H1 (cell line): ENCODE measurements at regions not wholly inside any gene's neighbourhood (a gene's known extent, or its start where the extent isn't known, plus 50 kb on each side); places are given as distances from the start of the nearest gene placed in this dataset.

Experiments used
- CTCF ChIA-PET: fragments of 300-600 bp; sonication (Branson Sonifier 250); formaldehyde crosslinking; loops from one replicate; lab custom pipeline; 2021; ENCODE audit not compliant: partially characterized antibody; lab: Charles Lee
- POLR2A ChIA-PET: fragments of 300-600 bp; sonication (Branson Sonifier 250); formaldehyde crosslinking; loops from one replicate; lab custom pipeline; 2021; ENCODE audit warnings: inconsistent platforms; ENCODE audit not compliant: partially characterized antibody; lab: Charles Lee
- DNase-seq, 2 experiments: peaks; one replicate each; pipeline versions ENCODE4 v3.0.0 to v3.0.0-alpha.2; 2010 to 2022; ENCODE audit warnings: low spot score in 2 of 2, low read depth in 1 of 2, mixed read lengths in 1 of 2
- FAIRE-seq: peaks from 2 replicates; lab custom pipeline; 2011; peaks lifted over from hg19 to GRCh38; lab: Jason Lieb, UNC
- H2AFZ ChIP-seq: 2 replicates; pipeline ENCODE4 v1.8.1; 2012; ENCODE audit warnings: low read length, inconsistent platforms
- H2AK5ac ChIP-seq: 2 replicates; pipeline ENCODE4 v1.6.1; 2013; ENCODE audit warnings: low read depth, low read length
- H2BK120ac ChIP-seq: replicated peaks from 2 replicates; pipeline ENCODE3; 2013; ENCODE audit warnings: low read depth, low read length, inconsistent platforms
- H2BK12ac ChIP-seq: 2 replicates; pipeline ENCODE4 v1.6.1; 2013; ENCODE audit warnings: low read depth, low read length
- H2BK15ac ChIP-seq: 2 replicates; pipeline ENCODE4 v1.6.1; 2013; ENCODE audit warnings: low read length
- H2BK20ac ChIP-seq: 2 replicates; pipeline ENCODE4 v1.6.1; 2013; ENCODE audit warnings: low read length
- H2BK5ac ChIP-seq: 2 replicates; pipeline ENCODE4 v1.6.1; 2013; ENCODE audit warnings: low read depth, low read length
- H3K14ac ChIP-seq: 2 replicates; pipeline ENCODE4 v1.6.1; 2013; ENCODE audit warnings: inconsistent platforms; ENCODE audit not compliant: insufficient read length
- H3K18ac ChIP-seq: 2 replicates; pipeline ENCODE4 v1.6.1; 2013; ENCODE audit warnings: low read length; ENCODE audit errors: extremely low read depth
- H3K23ac ChIP-seq: 2 replicates; pipeline ENCODE4 v1.6.1; 2013; ENCODE audit warnings: inconsistent platforms; ENCODE audit not compliant: insufficient read length
- H3K23me2 ChIP-seq: 2 replicates; pipeline ENCODE4 v1.6.1; 2013; ENCODE audit warnings: low read depth, low read length
- H3K27ac ChIP-seq: 2 replicates; pipeline ENCODE4 v1.6.1; 2011; ENCODE audit warnings: low read depth, low read length, inconsistent platforms
- H3K27me3 ChIP-seq, 4 experiments: replicated peaks in 1 of 4; 1 replicate in 1 of 4; 2 replicates in 3 of 4; pipeline versions ENCODE4 v1.6.1 to v1.8.1; 2011 to 2013; ENCODE audit warnings: low read length in 3 of 4, mild to moderate bottlenecking in 3 of 4, inconsistent platforms in 2 of 4, mixed read lengths in 2 of 4, moderate library complexity in 1 of 4; ENCODE audit not compliant: control insufficient read depth in 3 of 4, insufficient read depth in 3 of 4; ENCODE audit errors: extremely low read depth in 1 of 4
- H3K36me3 ChIP-seq, 4 experiments: 2 replicates each; pipeline versions ENCODE4 v1.6.1 to v1.8.1; 2011 to 2013; ENCODE audit warnings: mild to moderate bottlenecking in 4 of 4, low read length in 3 of 4, moderate library complexity in 2 of 4, control low read depth in 1 of 4, inconsistent platforms in 1 of 4; ENCODE audit not compliant: insufficient read depth in 4 of 4, control insufficient read depth in 2 of 4
- H3K4ac ChIP-seq: replicated peaks from 2 replicates; pipeline ENCODE3; 2013; ENCODE audit warnings: low read length, low read depth, mixed read lengths, inconsistent platforms; ENCODE audit not compliant: insufficient read length
- H3K4me1 ChIP-seq, 4 experiments: replicated peaks in 1 of 4; 1 replicate in 1 of 4; 2 replicates in 3 of 4; pipeline versions ENCODE4 v1.6.1 to v1.8.1; 2011 to 2013; ENCODE audit warnings: low read length in 3 of 4, inconsistent platforms in 2 of 4, mixed read lengths in 1 of 4; ENCODE audit not compliant: insufficient read depth in 4 of 4, control insufficient read depth in 3 of 4
- H3K4me2 ChIP-seq, 2 experiments: 2 replicates each; pipeline versions ENCODE4 v1.6.1 to v1.8.1; 2011 to 2013; ENCODE audit warnings: low read depth in 2 of 2, low read length in 2 of 2, control low read depth in 1 of 2, inconsistent platforms in 1 of 2, mild to moderate bottlenecking in 1 of 2; ENCODE audit not compliant: insufficient read depth in 1 of 2
- H3K4me3 ChIP-seq, 4 experiments: fragments of 200-600, 300-600 bp in 1 of 4; sonication (generic), shearing (Covaris generic), sonication (Bioruptor Twin) in 1 of 4; 2 replicates each; pipeline versions ENCODE4 v1.5.1 to v1.8.1; 2011 to 2016; ENCODE audit warnings: low read length in 4 of 4, low read depth in 3 of 4, control low read depth in 2 of 4, inconsistent platforms in 2 of 4, mild to moderate bottlenecking in 2 of 4, mixed read lengths in 1 of 4, moderate library complexity in 1 of 4; ENCODE audit not compliant: insufficient read depth in 2 of 4; ENCODE audit errors: extremely low read depth in 1 of 4
- H3K56ac ChIP-seq: replicated peaks from 2 replicates; pipeline ENCODE3; 2013; ENCODE audit warnings: low read depth, mild to moderate bottlenecking, mixed read lengths, low read length, inconsistent platforms; ENCODE audit not compliant: insufficient read length
- H3K79me1 ChIP-seq: 2 replicates; pipeline ENCODE4 v1.6.1; 2013; ENCODE audit warnings: low read depth, low read length, control low read depth
- H3K79me2 ChIP-seq, 2 experiments: 2 replicates each; pipeline versions ENCODE4 v1.6.1 to v1.8.1; 2012 to 2013; ENCODE audit warnings: low read length in 2 of 2, mild to moderate bottlenecking in 2 of 2, inconsistent platforms in 1 of 2; ENCODE audit not compliant: insufficient read depth in 2 of 2, control insufficient read depth in 1 of 2
- H3K9ac ChIP-seq, 4 experiments: replicated peaks in 1 of 4; 1 replicate in 1 of 4; 2 replicates in 3 of 4; pipeline versions ENCODE4 v1.6.1 to v1.8.1; 2011 to 2013; ENCODE audit warnings: low read depth in 3 of 4, low read length in 3 of 4, control low read depth in 2 of 4, mild to moderate bottlenecking in 2 of 4, moderate library complexity in 2 of 4, inconsistent platforms in 1 of 4; ENCODE audit errors: extremely low read depth in 1 of 4
- H3K9me3 ChIP-seq, 2 experiments: 2 replicates each; pipeline versions ENCODE4 v1.6.1 to v1.8.1; 2012 to 2013; ENCODE audit warnings: mild to moderate bottlenecking in 2 of 2, moderate library complexity in 2 of 2, control low read depth in 1 of 2, inconsistent platforms in 1 of 2, low read depth in 1 of 2, low read length in 1 of 2, mixed read lengths in 1 of 2; ENCODE audit not compliant: insufficient read depth in 2 of 2
- H4K20me1 ChIP-seq, 2 experiments: replicated peaks in 1 of 2; 2 replicates each; pipeline versions ENCODE3 to v1.8.1; 2011 to 2013; ENCODE audit warnings: inconsistent platforms in 2 of 2, low read length in 2 of 2, mild to moderate bottlenecking in 1 of 2; ENCODE audit not compliant: insufficient read depth in 2 of 2, control insufficient read depth in 1 of 2
- H4K5ac ChIP-seq: 2 replicates; pipeline ENCODE4 v1.6.1; 2013; ENCODE audit warnings: low read length, low read depth, mixed read lengths, inconsistent platforms; ENCODE audit not compliant: insufficient read length
- H4K8ac ChIP-seq: 2 replicates; pipeline ENCODE4 v1.8.0; 2013; ENCODE audit warnings: mild to moderate bottlenecking, moderate library complexity, low read length, inconsistent platforms; ENCODE audit not compliant: insufficient read depth; ENCODE audit errors: extremely low read depth
- H4K91ac ChIP-seq: replicated peaks from 2 replicates; pipeline ENCODE3; 2013; ENCODE audit warnings: low read length, mixed read lengths, inconsistent platforms; ENCODE audit not compliant: insufficient read length
- ASH2L ChIP-seq: fragments of 200-600, 300-600 bp; sonication (generic); IDR thresholded peaks from one replicate; pipeline ENCODE4 v1.7.1; 2017; ENCODE audit warnings: low read length
- CTCF ChIP-seq, 3 experiments: IDR thresholded peaks; 1 replicate in 2 of 3; 2 replicates in 1 of 3; pipeline versions ENCODE4 v1.5.1 to v1.6.1; 2011; ENCODE audit warnings: low read length in 3 of 3, mild to moderate bottlenecking in 3 of 3, inconsistent platforms in 2 of 3, low read depth in 1 of 3, moderate library complexity in 1 of 3; ENCODE audit not compliant: insufficient read depth in 1 of 3; ENCODE audit errors: control extremely low read depth in 1 of 3
- MAX ChIP-seq: IDR thresholded peaks from 2 replicates; pipeline ENCODE4 v1.6.1; 2012; ENCODE audit warnings: inconsistent platforms
- NRF1 ChIP-seq: IDR thresholded peaks from 2 replicates; pipeline ENCODE4 v1.6.1; 2011; ENCODE audit warnings: mild to moderate bottlenecking, low read depth, low read length, improper control_type of control experiment
- POLR2AphosphoS5 ChIP-seq: IDR thresholded peaks from 2 replicates; pipeline ENCODE4 v1.6.1; 2011; ENCODE audit warnings: low read depth, low read length
- POU5F1 ChIP-seq: IDR thresholded peaks from 2 replicates; pipeline ENCODE4 v1.6.1; 2011; ENCODE audit warnings: low read depth, mild to moderate bottlenecking, low read length, moderate library complexity
- RNF2 ChIP-seq: fragments of 200-900, 300-1000 bp; sonication (generic); IDR thresholded peaks from 2 replicates; pipeline ENCODE4 v1.7.1; 2016; ENCODE audit warnings: borderline replicate concordance, low read depth, mild to moderate bottlenecking, antibody characterized with exemption, low read length; ENCODE audit not compliant: poor library complexity, severe bottlenecking; ENCODE audit errors: missing control alignments
- TAF1 ChIP-seq: IDR thresholded peaks from 2 replicates; pipeline ENCODE4 v1.6.1; 2011; ENCODE audit warnings: mild to moderate bottlenecking, low read depth, low read length
- USF2 ChIP-seq: IDR thresholded peaks from 2 replicates; pipeline ENCODE4 v1.6.1; 2011; ENCODE audit warnings: low read length, improper control_type of control experiment

GRCh38 chr6:85867595-85867994 is 224.9 kb upstream of the SYNCRIP start:
- Histone ChIP-seq H4K91ac (no peak overlapping the region), H2BK12ac (no peak overlapping the region), H2BK20ac (no peak overlapping the region), H2BK5ac (no peak overlapping the region), H3K36me3 (no peaks in the 10 kb centered on the region), H3K79me2 (no peaks in the 10 kb centered on the region), H2BK15ac (no peak overlapping the region), H3K18ac (no peak overlapping the region), H4K8ac (no peak overlapping the region), H4K20me1 (no peaks in the 10 kb centered on the region), H2BK120ac (no peak overlapping the region), H3K9ac (no peak overlapping the region), H3K27ac (no peak overlapping the region), H3K23me2 (no peaks in the 10 kb centered on the region), H2AK5ac (no peak overlapping the region), H3K23ac (no peak overlapping the region), H3K4me2 (no peak overlapping the region), H2AFZ (no peak overlapping the region), H3K56ac (no peak overlapping the region), H4K5ac (no peak overlapping the region), H3K4me1 (peaks cover 0 to 10% (median under 1%) of the 10 kb centered on the region in 4 experiments; a peak in 5 of 7 replicates), H3K4ac (no peak overlapping the region), H3K4me3 (no peak overlapping the region), H3K9me3 (0 out of 4 replicates have a peak, but pooled peaks cover 0 to 2% of the 10 kb centered on the region in 2 experiments), H3K27me3 (no peaks in the 10 kb centered on the region), H3K79me1 (no peaks in the 10 kb centered on the region), H3K14ac (no peak overlapping the region)
- ChIA-PET POLR2A (no interaction called here), CTCF (interaction anchor here (1.5 kb wide), 1 partner anchor 56 kb away, joined by 3 read pairs; no protein-coding TSS in a partner anchor)
- FAIRE-seq, result no peak
- DNase-seq, result no peak
- no peak for TF ChIP-seq MAX
- TF ChIP-seq ASH2L, result no peak
- TF ChIP-seq USF2, result no peak
- TF ChIP-seq RNF2, result no peak
- no peak for TF ChIP-seq TAF1
- TF ChIP-seq CTCF (IDR thresholded peaks at IDR 0.05; ENCODE audit: control extremely low read depth in 1 of 3, insufficient read depth in 1 of 3, low read depth in 1 of 3, low read length in 3 of 3), result no peak
- TF ChIP-seq POU5F1, result no peak
- no peak for TF ChIP-seq POLR2AphosphoS5
- no peak for TF ChIP-seq NRF1
